ENCODE measurements at regions not wholly inside any gene's neighbourhood (a gene's known extent, or its start where the extent isn't known, plus 50 kb on each side); places are given as distances from the start of the nearest gene placed in this dataset.

GRCh38 chr6:139423971-139424667 is 49.7 kb upstream of the CITED2 start:
- Histone ChIP-seq H3K9me3 (ENCODE audit: control insufficient read depth, insufficient read depth, low read depth, low read length) (no peaks in the 10 kb centered on the region), H3K27me3 (ENCODE audit: control insufficient read depth, insufficient read depth, low read length) (no peaks in the 10 kb centered on the region), H3K9ac (ENCODE audit: low read length) (no peak overlapping the region), H3K36me3 (ENCODE audit: control insufficient read depth, insufficient read depth, low read length) (no peaks in the 10 kb centered on the region), H3K4me1 (ENCODE audit: control insufficient read depth, insufficient read depth, low read length) (peaks cover 10% of the 10 kb centered on the region), H3K4me3 (ENCODE audit: low read depth, low read length) (no peak overlapping the region), H3K27ac (ENCODE audit: low read depth, low read length) (no peak overlapping the region)
